Smooth muscle cell (in vitro differentiated cells): ENCODE measurements at regions not wholly inside any gene's neighbourhood (a gene's known extent, or its start where the extent isn't known, plus 50 kb on each side); places are given as distances from the start of the nearest gene placed in this dataset.

Experiments used
- DNase-seq: peaks from one replicate; lab custom pipeline; 2025; ENCODE audit not compliant: unreplicated experiment; lab: John Stamatoyannopoulos, UW
- H2AFZ ChIP-seq: fragments of 200-600 bp; sonication (generic); 2 replicates; pipeline ENCODE4 v1.6.0; 2016; ENCODE audit warnings: antibody characterized with exemption, low read depth, mild to moderate bottlenecking
- H3F3A ChIP-seq: fragments of 200-600 bp; sonication (generic); 2 replicates; pipeline ENCODE4 v1.6.0; 2017; ENCODE audit warnings: antibody characterized with exemption, low read depth
- H3K27ac ChIP-seq: fragments of 200-600 bp; sonication (generic); 2 replicates; pipeline ENCODE4 v1.5.1; 2016; ENCODE audit warnings: low read depth, mild to moderate bottlenecking
- H3K27me3 ChIP-seq: fragments of 200-600 bp; sonication (generic); 2 replicates; pipeline ENCODE4 v1.6.1; 2016; ENCODE audit warnings: low read depth, mild to moderate bottlenecking
- H3K36me3 ChIP-seq: fragments of 200-600 bp; sonication (generic); 2 replicates; pipeline ENCODE4 v1.5.1; 2016; ENCODE audit warnings: low read depth
- H3K4me1 ChIP-seq: fragments of 200-600 bp; sonication (generic); 2 replicates; pipeline ENCODE4 v1.5.1; 2016; ENCODE audit warnings: low read depth
- H3K4me2 ChIP-seq: fragments of 200-600 bp; sonication (generic); 2 replicates; pipeline ENCODE4 v1.6.0; 2016; ENCODE audit warnings: mild to moderate bottlenecking
- H3K4me3 ChIP-seq: fragments of 200-600 bp; sonication (generic); 2 replicates; pipeline ENCODE4 v1.5.1; 2016; ENCODE audit warnings: mild to moderate bottlenecking
- H3K79me2 ChIP-seq: fragments of 200-600 bp; sonication (generic); 2 replicates; pipeline ENCODE4 v1.6.0; 2016; ENCODE audit warnings: low read depth, mild to moderate bottlenecking
- H3K9ac ChIP-seq: fragments of 200-600 bp; sonication (generic); 2 replicates; pipeline ENCODE4 v1.6.0; 2016; ENCODE audit warnings: low read depth
- H3K9me3 ChIP-seq: fragments of 200-600 bp; sonication (generic); replicated peaks from 2 replicates; pipeline ENCODE4 v1.5.1; 2016; ENCODE audit warnings: low read depth
- H4K20me1 ChIP-seq: fragments of 200-600 bp; sonication (generic); 2 replicates; pipeline ENCODE4 v1.6.0; 2016; ENCODE audit warnings: low read depth
- WGBS: methylation state at CpG from one replicate; pipeline ENCODE4 v1.1.7; 2016; ENCODE audit warnings: low lambda C conversion rate; 5-methylcytosine and 5-hydroxymethylcytosine counted together
- TF ChIP-seq, protein P1 (sequence below): fragments of 200-600 bp; sonication (generic); IDR thresholded peaks from 2 replicates; pipeline ENCODE4 v1.5.1; 2017; ENCODE audit warnings: borderline replicate concordance, mild to moderate bottlenecking, antibody characterized with exemption; ENCODE audit not compliant: insufficient read depth, poor library complexity, severe bottlenecking

- Histone ChIP-seq H2AFZ (no peak overlapping the region), H3K27ac (no peak overlapping the region), H3F3A (no peaks in the 10 kb centered on the region), H3K4me2 (no peak overlapping the region), H3K9me3 (no peaks in the 10 kb centered on the region), H3K36me3 (no peaks in the 10 kb centered on the region), H3K27me3 (no peaks in the 10 kb centered on the region), H3K9ac (no peak overlapping the region), H3K4me3 (no peak overlapping the region), H4K20me1 (no peaks in the 10 kb centered on the region), H3K4me1 (no peaks in the 10 kb centered on the region), H3K79me2 (no peaks in the 10 kb centered on the region)
- no peak for DNase-seq
- 83% methylated on average over 3 of the region's 3 CpGs for WGBS
- TF ChIP-seq, protein P1, sequence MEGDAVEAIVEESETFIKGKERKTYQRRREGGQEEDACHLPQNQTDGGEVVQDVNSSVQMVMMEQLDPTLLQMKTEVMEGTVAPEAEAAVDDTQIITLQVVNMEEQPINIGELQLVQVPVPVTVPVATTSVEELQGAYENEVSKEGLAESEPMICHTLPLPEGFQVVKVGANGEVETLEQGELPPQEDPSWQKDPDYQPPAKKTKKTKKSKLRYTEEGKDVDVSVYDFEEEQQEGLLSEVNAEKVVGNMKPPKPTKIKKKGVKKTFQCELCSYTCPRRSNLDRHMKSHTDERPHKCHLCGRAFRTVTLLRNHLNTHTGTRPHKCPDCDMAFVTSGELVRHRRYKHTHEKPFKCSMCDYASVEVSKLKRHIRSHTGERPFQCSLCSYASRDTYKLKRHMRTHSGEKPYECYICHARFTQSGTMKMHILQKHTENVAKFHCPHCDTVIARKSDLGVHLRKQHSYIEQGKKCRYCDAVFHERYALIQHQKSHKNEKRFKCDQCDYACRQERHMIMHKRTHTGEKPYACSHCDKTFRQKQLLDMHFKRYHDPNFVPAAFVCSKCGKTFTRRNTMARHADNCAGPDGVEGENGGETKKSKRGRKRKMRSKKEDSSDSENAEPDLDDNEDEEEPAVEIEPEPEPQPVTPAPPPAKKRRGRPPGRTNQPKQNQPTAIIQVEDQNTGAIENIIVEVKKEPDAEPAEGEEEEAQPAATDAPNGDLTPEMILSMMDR: no peak
These were observed 79.4 kb upstream of the MRPS22 start for GRCh38 chr3:139264375-139264774.

- Histone ChIP-seq H3K4me2 (no peak overlapping the region), H3K36me3 (no peaks in the 10 kb centered on the region), H3F3A (no peaks in the 10 kb centered on the region), H3K9me3 (no peaks in the 10 kb centered on the region), H3K4me3 (no peak overlapping the region), H4K20me1 (no peaks in the 10 kb centered on the region), H3K27me3 (no peaks in the 10 kb centered on the region), H3K9ac (no peak overlapping the region), H3K79me2 (no peaks in the 10 kb centered on the region), H3K4me1 (no peaks in the 10 kb centered on the region), H2AFZ (no peak overlapping the region), H3K27ac (no peak overlapping the region)
- TF ChIP-seq, protein P1: no peak
- WGBS: 89% methylated on average over 9 of the region's 9 CpGs
- DNase-seq: no peak
These were observed 78.4 kb upstream of the MRPS22 start for GRCh38 chr3:139265131-139266016.

GRCh38 chr3:139267300-139268246 is 76.2 kb upstream of the MRPS22 start:
- H3K36me3 ChIP-seq: no peaks in the 10 kb centered on the region
- WGBS: 88% methylated on average over 7 of the region's 7 CpGs
- no peak overlapping the region for H2AFZ ChIP-seq
- no peaks in the 10 kb centered on the region for H3K9me3 ChIP-seq
- TF ChIP-seq, protein P1: no peak
- no peaks in the 10 kb centered on the region for H3F3A ChIP-seq
- H3K4me1 ChIP-seq: no peaks in the 10 kb centered on the region
- peaks cover 8% of the 10 kb centered on the region for H3K27me3 ChIP-seq
- no peak overlapping the region for H3K4me2 ChIP-seq
- no peaks in the 10 kb centered on the region for H3K79me2 ChIP-seq
- H3K4me3 ChIP-seq: no peak overlapping the region
- H3K27ac ChIP-seq: no peak overlapping the region
- no peak for DNase-seq
- H3K9ac ChIP-seq: no peak overlapping the region
- H4K20me1 ChIP-seq: no peaks in the 10 kb centered on the region
